ENCODE measurements at regions not wholly inside any gene's neighbourhood (a gene's known extent, or its start where the extent isn't known, plus 50 kb on each side); places are given as distances from the start of the nearest gene placed in this dataset.

DNA sequence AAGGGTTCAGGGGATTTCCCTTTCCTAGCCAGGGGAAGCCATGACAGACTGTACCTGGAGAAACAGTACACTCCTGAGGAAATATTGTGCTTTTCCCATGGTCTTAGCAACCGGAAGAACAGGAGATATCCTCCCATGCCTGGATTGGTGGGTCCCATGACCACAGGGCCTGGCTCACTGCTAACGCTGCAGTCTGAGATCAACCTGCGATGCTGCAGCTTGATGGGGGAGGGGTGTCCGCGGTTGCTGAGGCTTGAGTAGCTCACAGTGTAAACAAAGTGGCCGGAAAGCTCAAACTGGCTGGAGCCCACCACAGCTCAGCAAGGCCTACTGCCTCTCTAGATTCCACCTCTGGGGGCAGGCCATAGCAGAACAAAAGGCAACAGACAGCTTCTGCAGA, 819.5 kb downstream of the TECRL start:
- no peak for DNase-seq (ENCODE audit: low spot score in 2 of 2)
- WGBS, 2 donors: 84 to 86% methylated on average over 6 of the region's 6 CpGs
- H3K27ac ChIP-seq: no peak overlapping the region
- H3K36me3 ChIP-seq: no peaks in the 10 kb centered on the region
- H3K4me1 ChIP-seq: no peaks in the 10 kb centered on the region
- no peaks in the 10 kb centered on the region for H3K27me3 ChIP-seq
- peaks cover 0 to 7% (median 0%) of the 10 kb centered on the region in 4 donors for H3K9me3 ChIP-seq
- TF ChIP-seq, protein P1, sequence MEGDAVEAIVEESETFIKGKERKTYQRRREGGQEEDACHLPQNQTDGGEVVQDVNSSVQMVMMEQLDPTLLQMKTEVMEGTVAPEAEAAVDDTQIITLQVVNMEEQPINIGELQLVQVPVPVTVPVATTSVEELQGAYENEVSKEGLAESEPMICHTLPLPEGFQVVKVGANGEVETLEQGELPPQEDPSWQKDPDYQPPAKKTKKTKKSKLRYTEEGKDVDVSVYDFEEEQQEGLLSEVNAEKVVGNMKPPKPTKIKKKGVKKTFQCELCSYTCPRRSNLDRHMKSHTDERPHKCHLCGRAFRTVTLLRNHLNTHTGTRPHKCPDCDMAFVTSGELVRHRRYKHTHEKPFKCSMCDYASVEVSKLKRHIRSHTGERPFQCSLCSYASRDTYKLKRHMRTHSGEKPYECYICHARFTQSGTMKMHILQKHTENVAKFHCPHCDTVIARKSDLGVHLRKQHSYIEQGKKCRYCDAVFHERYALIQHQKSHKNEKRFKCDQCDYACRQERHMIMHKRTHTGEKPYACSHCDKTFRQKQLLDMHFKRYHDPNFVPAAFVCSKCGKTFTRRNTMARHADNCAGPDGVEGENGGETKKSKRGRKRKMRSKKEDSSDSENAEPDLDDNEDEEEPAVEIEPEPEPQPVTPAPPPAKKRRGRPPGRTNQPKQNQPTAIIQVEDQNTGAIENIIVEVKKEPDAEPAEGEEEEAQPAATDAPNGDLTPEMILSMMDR (IDR thresholded peaks at IDR 0.05): no peak
- TF ChIP-seq POLR2A (IDR thresholded peaks at IDR 0.05) (no peak), EP300 (IDR thresholded peaks at IDR 0.05) (no peak)
- no peak overlapping the region for H3K4me3 ChIP-seq

DNA sequence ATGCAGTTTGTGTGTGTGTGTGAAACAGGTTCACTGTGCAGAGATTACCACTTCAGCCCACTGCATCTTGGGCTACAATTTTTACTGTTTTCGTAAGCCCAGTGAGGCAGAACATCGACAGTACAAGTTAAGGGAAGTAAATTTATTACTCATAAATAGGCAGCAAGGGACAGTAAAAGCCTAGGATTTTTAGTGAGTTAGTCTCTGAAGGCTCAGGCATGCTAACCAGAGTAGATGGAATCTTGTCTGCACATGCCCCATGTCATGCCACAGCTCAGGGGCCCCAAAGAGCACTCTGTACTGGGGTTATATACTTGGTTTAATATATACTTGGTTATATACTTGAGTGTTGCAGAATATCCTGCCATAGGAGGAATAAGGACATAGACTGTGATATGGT, 825.7 kb downstream of the TECRL start:
- no peaks in the 10 kb centered on the region for H3K4me1 ChIP-seq
- H3K4me3 ChIP-seq: no peak overlapping the region
- H3K36me3 ChIP-seq: no peaks in the 10 kb centered on the region
- DNase-seq (ENCODE audit: low spot score in 2 of 2): no peak
- WGBS, 2 donors: 78 to 85% methylated on average over 2 of the region's 2 CpGs
- H3K9me3 ChIP-seq: no peaks in the 10 kb centered on the region
- H3K27ac ChIP-seq: no peak overlapping the region
- TF ChIP-seq, protein P1 (IDR thresholded peaks at IDR 0.05): no peak
- no peak for TF ChIP-seq POLR2A (IDR thresholded peaks at IDR 0.05)
- H3K27me3 ChIP-seq: no peaks in the 10 kb centered on the region

DNA sequence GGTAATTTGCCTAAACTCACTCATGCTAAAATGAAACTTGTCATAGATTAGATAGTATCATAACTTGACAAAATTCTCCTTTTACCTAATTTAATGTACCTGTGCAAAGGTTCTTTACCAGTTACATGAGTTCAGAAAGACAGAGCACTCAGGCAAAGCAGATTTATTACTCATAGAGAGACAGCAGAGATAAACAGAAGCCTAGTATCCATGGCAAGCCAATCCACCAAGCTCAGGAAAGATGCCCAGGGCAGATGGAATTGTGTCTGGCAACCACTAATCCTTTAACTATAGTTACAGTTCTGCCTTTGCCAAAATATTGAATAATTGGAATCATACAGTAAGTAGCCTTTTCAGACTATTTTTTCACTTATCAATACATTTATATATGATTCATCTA, 826.2 kb downstream of the TECRL start:
- H3K27ac ChIP-seq: no peak overlapping the region
- no peak overlapping the region for H3K4me3 ChIP-seq
- TF ChIP-seq, protein P1 (IDR thresholded peaks at IDR 0.05): no peak
- TF ChIP-seq EP300 (IDR thresholded peaks at IDR 0.05): no peak
- no peak for TF ChIP-seq POLR2A (IDR thresholded peaks at IDR 0.05)
- H3K27me3 ChIP-seq: no peaks in the 10 kb centered on the region
- H3K36me3 ChIP-seq: no peaks in the 10 kb centered on the region
- no peaks in the 10 kb centered on the region for H3K4me1 ChIP-seq
- H3K9me3 ChIP-seq: no peaks in the 10 kb centered on the region
- DNase-seq (ENCODE audit: low spot score in 2 of 2): no peak

DNA sequence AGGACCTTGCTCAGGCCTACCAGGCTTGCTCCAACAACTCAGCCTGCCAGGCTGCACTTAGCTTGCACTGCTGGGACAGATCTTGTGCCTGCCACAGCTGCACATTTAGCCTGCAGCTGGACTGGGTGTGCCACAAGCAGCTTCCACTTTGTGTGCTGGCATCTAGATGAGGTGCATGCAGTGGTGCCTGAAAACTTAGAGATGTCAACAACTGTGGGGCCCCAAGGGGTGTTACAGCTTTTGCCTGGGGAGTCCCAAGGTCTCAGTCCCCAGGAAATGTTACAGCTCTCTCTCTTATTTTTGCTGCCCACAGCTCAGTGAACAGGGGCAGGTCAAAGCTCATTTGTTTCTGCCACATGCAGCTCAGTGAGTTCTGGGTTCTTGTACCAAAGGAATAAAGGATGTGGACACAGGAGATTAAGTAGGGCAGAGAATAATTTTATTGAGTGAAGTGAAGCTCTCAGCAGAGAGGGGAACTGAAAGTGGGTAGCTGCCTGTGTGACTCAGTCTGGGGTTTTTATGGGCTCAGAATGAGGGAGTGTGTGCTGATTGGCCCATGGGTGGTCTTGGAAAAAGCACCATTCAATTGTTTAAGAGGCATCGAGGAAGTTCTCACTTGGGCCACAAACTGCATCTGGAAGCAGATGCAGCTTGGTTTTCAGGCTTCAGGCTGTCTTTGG, 828.3 kb downstream of the TECRL start:
- no peaks in the 10 kb centered on the region for H3K36me3 ChIP-seq
- no peak overlapping the region for H3K27ac ChIP-seq
- no peak overlapping the region for H3K4me3 ChIP-seq
- no peaks in the 10 kb centered on the region for H3K4me1 ChIP-seq
- DNase-seq (ENCODE audit: low spot score in 2 of 2): no peak
- WGBS, 2 donors: 37 to 58% methylated on average over 1 of the region's 1 CpG
- H3K27me3 ChIP-seq: no peaks in the 10 kb centered on the region
- peaks cover 0 to 17% (median 0%) of the 10 kb centered on the region in 4 donors for H3K9me3 ChIP-seq
- TF ChIP-seq, protein P1 (IDR thresholded peaks at IDR 0.05): no peak
- TF ChIP-seq POLR2A (IDR thresholded peaks at IDR 0.05) (no peak), EP300 (IDR thresholded peaks at IDR 0.05) (no peak)

DNA sequence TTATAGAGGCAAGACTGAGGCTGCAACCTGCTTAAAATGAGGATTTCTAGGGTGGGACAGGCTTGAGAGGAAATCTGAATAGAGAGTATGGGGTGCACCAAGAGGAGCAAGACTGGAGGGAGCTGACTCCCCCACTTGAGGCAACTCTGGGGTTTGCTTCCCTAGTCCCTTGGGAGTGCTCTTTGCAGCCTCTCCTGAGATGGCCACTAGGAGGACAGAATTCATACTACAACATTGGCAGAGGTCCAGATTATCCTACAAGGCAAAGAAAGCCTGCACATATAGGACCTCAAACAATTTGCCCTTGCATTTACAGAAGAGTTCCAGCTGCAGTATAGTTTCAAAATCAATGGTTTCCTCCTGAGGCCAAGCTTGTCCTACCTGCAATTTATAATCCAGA, 830.9 kb downstream of the TECRL start:
- H3K9me3 ChIP-seq: peaks cover 0 to 30% (median 0%) of the 10 kb centered on the region in 4 donors
- TF ChIP-seq POLR2A (IDR thresholded peaks at IDR 0.05) (no peak), EP300 (IDR thresholded peaks at IDR 0.05) (no peak)
- TF ChIP-seq, protein P1 (IDR thresholded peaks at IDR 0.05): no peak
- no peak for DNase-seq (ENCODE audit: low spot score in 2 of 2)
- H3K27ac ChIP-seq: no peak overlapping the region
- no peak overlapping the region for H3K4me3 ChIP-seq
- H3K27me3 ChIP-seq: no peaks in the 10 kb centered on the region
- H3K4me1 ChIP-seq: no peaks in the 10 kb centered on the region
- H3K36me3 ChIP-seq: no peaks in the 10 kb centered on the region
